Fibroblast of skin of abdomen (primary cell): ENCODE measurements at regions not wholly inside any gene's neighbourhood (a gene's known extent, or its start where the extent isn't known, plus 50 kb on each side); places are given as distances from the start of the nearest gene placed in this dataset.
"Not testable (repeated sequence)": the region's sequence is repeated elsewhere in the genome, so short reads cannot be mapped to it uniquely, and the experiment has no call there.

Source experiments
- DNase-seq: peaks from one replicate; pipeline ENCODE4 v3.0.0-alpha.2; 2013

DNA sequence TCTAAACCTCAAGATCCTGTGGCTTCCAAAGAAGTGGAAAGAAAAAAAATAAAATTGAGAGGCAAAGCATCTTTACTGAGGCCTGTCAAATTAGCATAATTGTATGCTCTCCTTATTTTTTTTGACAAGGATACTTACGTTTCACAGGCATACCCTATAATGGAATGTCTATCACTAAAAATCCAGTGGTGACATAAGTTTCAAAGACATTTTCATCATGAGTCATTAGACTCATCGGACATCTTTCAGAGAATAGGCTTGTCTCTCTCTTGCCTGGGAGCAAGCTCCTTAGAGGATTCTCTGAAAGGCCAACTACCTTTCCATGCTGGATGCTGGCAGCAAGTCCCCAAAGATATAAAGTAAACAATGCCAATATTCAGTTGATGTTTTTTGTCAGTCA lies 380.7 kb upstream of the STEAP1 start:
- DNase-seq, result no peak

DNA sequence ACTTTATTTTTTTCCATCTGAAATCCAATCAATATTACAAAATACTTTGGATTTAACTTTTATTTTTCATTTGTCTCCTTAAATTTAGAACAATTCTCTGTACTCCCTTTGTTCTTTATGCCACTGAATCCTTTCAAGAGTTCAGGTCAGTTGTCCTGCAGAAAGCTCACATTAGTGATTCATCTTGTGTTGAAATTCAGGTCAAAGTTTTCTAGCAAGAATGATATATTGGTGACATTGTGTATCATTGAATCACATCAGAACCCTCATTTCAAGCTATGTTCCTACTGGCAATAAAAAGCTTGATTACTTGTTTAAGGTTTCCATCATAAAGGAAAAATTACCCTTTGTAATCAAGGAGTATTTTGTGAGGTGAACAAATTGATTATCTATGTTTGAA lies 378.8 kb upstream of the STEAP1 start:
- DNase-seq, result no peak

DNA sequence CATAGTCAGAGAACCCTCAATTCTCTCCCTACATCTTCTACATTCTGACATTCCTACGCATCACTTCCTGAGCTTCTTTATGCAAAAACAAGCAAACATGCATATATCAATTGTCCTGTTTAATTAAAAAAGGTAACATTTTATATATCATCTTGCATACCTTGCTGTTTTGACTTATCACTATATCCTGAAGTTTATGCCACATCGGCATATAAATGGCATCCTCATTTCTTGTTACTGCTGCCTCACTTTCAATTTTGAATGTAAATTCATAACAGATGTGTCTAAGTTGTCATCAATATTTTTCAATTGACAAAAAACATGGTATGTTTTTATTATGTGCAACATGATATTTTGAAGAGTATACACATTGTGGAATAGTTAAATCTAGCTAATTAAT lies 377.3 kb upstream of the STEAP1 start:
- no peak for DNase-seq

DNA sequence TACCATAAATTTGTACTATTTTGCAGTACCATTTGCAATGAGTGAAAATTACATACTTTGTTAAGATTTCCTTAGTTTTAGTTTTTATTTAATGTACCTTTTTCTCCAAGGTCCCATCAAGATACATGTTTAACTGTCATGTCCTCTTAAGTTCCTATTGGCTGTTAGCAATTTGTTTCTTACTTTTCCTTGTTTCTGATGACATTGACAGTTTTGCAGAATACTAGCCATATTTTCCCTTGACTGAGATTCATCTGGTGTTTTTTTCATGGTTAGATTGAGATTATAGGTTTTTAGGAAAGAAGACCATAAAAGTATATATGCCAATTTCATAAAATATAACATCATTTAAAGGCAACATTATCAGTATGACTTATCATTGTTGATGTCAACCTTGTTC lies 376.8 kb upstream of the STEAP1 start:
- DNase-seq, result no peak

DNA sequence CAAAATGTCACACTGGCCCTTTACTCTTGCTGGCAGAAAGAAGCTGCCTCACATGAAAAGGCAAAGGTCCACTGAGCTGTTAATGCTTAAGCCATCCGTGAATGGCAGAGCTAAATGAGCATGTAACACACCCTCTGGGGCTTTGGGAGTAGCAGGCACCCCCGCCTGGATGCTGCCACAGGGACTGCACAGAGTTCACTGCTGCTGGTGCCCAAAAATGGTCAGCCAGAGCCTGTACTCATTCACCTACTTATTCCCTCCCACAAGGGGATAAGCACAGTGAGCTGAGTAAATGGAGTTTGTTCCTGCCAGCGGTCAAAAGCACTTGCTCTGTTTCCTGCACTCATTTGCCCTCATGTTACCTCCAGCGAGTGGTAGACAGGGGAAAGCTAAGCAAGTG lies 374.0 kb upstream of the STEAP1 start:
- no peak for DNase-seq

DNA sequence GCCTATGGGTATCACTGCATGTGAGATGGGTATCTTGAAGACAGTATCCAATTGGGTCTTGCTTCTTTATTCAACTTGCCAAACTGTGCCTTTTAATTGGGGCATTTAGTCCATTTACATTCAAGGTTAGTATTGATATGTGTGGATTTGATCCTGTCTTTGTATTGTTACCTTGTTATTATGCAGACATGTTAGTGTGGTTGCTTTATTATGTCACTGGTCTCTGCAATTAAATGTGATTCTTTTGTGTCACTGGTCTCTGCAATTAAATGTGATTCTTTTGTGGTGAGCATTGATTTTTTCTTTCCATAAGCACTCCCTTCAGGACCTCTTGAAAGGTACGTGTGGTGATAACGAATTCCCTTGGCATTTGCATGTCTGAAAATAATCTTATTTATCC lies 357.8 kb upstream of the STEAP1 start:
- no peak for DNase-seq

DNA sequence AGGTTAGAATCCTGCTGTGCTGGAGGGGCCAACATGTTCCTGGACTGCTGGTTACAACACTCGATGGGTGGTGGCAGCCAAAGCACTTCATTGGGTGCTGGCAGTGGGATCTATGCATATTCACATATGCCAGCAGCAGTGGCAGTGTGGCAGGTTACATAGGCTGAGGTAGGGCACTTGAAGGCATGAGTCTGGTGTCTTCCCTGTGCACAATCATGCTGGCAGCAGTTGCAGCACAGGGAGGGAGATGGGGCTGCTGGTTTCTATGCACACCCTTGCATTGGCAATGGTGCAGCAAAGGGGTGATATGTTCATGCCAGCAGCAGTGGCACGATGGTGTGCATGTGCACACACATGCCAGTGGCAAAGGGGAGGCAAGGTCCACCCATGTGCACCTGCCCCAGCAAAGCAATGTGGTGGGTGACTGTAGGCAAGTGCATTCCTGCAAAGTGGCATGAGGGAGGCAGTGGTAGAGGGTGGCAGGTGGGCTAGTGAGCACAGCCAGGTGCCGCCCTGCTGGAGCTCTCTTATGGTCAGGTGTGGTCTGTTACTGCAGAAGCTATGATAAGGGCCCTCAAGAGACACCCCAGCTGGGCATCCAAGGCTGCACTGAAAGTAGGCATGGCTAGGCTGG lies 356.2 kb upstream of the STEAP1 start:
- no peak for DNase-seq

DNA sequence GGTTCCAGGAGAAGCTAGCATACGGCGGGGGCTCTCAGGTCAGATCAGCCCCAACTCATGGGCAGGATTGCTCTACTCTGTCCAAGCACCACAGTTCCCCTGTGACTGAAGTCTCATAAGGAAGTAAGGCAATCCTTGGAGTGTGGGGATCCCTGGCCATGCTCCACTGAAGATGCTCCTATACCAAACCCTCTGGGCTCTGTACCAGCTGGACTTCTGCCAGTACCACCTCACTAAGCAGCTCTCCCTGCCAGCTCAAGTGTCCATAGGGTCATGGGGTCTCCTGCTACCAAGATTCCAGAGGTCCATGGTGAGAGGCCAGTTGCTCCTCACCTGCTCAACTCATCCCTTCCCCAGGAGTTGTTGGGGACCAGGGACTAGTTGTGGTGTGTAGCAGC lies 355.7 kb upstream of the STEAP1 start:
- DNase-seq, result no peak

DNA sequence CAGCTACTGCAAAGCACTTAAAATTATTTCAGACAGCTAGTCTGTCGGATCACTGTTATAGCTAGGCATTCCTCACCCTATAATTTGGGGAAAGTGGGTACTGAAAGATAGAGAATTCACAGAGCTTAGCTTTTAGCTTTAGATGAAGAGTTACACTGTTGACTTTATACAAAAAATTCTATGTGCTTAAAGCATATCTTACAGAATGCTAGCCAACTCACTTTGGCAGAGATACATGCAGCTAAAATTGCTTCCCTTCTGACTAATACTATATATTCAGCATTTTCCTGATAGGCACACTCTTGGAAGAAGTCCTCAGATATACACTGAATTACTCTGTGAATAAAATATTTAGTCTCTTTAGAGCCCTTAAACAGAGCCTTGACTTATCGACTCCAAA lies 353.5 kb upstream of the STEAP1 start:
- DNase-seq, result no peak

DNA sequence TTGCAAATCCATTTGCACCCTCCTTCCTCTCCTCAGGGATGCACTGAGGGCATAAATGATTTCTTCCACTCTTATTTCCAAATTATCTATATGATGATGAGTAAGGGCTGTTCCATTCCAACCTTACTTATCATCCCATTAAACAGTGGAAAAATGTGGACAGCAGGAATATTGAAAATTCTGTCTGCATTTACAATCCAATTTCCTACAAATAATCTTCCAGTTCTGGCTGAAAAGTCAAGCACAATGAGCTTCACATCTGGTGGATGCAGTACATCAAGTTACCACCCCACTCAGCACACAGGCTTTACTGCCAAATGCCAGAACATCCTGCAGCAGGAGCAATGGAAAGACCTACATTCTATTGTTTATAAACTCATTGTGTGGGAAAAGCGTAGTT lies 345.0 kb upstream of the STEAP1 start:
- no peak for DNase-seq

DNA sequence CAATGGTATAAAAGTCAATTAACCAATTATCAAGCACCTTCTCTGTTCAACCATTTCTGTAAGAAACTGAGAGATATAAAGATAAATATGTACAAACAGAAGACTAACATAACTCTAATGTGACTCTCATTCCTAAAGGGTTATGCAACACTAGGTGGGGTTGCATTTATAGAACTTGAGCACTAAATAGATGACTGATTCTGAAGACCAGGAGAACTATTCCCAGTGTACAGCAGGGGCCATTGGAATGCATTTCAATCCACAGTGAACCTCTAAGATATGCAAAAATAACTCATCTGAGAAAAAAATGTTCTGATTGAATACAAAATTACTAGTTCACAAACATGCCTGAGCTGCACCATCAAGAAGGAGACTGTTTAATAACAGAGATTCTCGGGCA lies 341.2 kb upstream of the STEAP1 start:
- no peak for DNase-seq

DNA sequence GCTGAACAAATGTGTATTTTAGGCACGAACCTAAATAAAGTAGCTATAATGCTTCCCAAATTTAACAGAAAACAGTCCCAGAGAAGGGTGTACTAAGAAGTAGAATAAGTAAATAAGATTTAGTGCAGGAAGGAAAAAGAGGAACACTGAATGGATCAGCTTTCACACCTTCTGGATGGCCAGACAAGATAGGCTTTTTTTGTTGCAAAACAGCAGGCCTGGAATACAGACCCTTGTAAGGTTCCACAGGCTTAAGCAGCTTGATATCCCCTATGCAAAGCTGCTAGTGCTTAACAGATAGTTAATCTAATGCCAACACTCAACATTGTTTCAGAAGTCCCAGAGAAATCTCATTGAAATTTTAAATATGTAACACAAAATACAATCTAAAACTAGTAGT lies 328.1 kb upstream of the STEAP1 start:
- DNase-seq, result no peak

DNA sequence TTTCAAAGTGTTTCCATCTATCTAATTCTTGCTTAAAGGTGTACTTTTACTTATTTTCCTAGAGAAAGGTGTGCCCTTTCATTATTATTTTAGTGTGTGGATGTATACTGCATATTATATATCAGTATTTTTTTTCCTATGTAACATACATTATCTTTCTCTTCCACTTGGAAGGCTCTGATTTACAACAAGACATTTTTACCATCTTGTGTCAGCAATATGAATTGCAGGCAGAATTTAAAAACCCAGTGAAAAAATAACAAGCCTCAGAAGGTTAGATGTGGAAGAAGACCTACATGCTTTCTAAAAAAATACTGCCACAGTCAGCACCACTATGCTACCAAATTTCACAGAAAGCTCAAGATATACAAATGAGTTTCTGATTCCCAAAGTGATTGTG lies 327.7 kb upstream of the STEAP1 start:
- DNase-seq, result no peak

DNA sequence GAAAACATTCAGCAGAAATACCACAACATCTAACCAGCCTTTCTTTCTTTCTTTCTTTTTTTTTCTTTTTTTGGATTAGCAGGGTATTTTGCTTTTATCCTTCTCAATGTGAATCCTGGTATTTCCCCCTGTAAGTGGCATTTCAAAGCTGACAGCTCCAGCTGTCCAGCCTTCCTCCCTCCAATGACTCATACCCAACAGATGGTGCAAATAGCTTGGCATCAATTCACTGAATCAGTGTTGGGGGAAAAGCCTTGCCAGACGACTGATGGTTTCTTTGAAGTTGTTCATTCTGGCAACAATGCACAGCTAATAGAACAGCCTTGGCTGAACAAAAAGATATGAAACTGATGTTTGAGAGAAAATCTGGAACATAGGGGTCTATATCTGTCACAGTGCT lies 316.8 kb upstream of the STEAP1 start:
- DNase-seq, result peak; percentile 26

DNA sequence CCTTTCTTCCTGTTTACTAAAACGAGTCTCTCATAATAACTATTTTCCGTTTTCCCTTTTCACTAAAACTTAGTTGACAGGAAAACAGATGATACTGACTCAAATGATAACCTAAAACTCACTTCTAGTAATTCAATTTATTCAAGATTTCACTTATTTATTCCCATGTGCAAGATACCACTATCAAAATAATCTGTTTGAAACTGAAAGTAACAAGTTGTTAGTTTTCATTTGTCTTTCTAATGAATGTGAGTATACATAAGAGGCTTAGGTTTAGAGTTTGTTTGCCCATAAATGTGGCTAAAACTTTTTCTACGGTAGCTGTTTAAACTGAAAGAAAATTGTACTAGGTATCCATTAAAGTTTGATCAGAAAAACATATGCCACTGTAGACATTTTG lies 314.9 kb upstream of the STEAP1 start:
- no peak for DNase-seq

DNA sequence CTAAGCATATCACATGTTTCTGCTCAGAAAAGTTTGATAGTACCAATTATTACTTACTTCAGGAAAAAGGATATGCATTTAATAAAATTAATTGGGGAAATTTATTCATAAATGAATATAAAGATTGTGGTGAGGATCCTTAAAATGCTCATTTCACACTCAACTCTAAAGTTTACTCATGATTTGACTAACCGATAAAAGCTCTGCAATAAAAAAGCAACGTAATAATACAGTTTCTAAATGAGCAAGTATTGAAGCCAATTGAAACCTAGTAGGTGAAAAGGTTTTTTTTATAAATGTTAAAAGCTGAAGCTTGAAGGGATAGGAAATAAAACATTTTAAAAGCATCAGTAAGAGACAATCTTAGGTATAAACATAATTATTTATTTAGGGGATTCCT lies 308.3 kb upstream of the STEAP1 start:
- no peak for DNase-seq

DNA sequence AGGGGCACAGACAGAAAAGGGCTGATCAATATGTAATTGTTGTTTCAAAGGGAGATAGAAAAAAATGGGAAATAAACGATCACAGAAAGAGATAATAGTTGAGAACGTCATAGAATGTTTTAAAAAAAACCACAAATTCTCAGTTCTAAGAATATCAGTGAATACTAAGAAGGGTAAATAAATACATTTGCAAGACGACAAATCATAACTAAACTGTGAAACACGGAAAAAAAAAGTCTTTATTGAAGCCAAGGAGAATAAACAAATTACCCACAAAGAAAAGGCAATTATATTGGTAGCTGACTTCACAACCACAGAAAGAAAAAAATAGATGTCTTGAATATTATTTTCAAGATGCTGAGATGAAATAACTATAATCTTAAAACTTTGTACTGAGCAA lies 305.2 kb upstream of the STEAP1 start:
- no peak for DNase-seq

DNA sequence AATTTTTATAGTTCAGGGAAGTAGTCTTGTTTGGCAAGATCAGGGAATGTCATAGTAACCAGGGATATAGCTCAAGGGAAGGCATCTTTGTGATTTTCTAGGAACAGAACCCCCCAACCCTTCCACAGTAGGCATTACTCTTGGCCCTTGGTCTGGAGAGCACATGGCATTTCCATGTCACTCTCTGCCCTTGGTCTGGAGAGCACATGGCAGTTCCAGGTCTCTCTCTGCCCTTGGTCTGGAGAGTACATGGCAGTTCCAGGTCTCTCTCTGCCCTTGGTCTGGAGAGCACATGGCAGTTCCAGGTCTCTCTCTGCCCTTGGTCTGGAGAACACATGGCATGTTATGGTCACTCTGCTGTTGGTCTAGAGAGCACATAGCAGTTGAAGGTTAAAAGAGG lies 297.2 kb upstream of the STEAP1 start:
- not testable (repeated sequence) for DNase-seq

DNA sequence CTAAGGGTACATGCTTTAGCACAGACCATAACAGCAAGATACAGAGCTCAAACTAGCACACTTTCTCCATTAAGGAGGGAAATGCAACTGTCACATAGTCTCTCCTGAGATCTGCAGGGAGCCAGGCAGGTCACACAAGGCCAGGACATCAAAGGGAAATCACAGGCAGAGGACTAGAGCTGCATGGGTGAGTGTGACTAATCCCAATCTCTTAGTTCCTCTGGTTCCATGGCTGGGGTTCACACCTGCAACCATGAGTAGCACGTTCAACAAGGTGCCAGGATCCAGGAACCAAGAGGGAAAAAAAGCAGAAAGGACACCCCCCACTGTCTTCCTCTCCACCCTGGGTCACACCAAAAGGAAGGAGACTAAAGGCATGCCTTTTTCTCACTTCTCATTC lies 296.5 kb upstream of the STEAP1 start:
- no peak for DNase-seq

DNA sequence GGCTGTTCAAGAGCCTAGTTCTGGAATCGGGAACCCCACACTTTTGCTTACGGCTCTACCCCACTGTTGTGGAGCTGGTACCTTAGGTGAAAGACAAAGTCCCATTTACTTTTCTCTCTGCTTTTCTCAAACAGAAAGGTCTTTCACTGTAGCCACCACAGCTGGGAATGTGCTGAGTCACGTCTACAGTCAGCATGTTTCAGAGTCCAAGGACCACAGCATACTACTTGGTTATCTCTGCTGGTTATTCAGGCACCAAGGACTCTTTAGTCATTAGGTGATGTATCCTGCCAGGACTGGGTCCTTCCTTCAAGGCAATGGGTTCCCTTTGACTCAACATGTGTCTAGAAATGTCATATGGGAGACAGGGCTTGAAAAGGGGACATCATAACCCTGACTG lies 266.8 kb upstream of the STEAP1 start:
- DNase-seq, result no peak

DNA sequence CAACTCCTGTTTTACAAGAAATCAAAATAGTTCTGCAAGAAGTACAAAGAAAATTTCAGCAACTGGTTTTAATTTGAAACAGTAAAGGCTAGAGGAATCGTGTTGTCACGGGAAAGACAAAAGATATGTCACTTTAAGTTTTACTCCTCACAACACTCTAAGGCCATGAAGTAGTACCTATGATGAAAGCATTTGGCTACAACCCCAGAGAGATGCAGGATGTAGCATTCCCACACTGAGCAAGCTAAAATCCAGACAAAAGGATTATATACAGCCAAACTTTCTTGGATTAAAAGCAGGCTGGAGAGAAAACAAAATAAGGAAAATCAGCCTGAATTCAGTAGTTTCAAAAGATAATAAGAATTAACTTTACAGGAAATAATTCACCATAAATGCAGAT lies 245.5 kb upstream of the STEAP1 start:
- DNase-seq, result no peak

DNA sequence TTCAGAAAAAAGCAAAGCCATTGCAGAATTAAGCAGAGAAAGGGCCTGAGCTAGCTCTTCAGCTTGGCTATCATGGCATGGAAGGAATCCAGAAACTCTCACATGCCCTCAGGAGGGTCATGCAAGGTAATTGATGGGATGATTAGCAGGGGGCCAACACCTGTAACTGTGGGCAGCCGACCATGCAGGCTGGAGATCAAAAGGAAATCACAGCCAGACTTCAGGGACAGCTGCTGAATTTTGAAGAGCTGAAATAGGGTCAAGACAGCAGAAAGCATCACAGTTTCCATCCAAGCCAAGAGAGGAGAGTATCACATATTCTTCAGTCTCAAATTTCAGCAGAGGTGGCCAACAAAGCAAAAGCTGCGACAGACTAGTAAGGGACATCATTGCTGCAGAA lies 239.6 kb upstream of the STEAP1 start:
- no peak for DNase-seq

DNA sequence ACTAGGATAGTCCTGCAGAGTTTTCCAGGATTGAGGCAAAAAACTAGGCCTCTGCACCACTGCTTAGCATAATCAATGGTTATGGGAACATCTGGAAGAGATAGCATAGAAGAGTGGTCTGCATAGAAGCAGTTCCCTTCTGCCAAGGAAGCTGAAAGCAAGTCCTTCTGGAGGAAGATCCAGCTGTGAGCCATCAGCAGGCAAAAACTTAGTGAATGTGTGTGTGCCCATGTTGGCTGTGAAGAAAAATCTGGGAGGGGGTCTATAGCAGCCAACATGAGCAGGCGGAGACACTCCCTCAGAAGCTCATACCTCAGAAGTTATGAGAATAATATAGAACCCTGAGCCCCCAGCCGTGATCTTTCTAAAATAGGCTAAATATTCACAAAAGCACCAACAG lies 228.1 kb upstream of the STEAP1 start:
- no peak for DNase-seq

DNA sequence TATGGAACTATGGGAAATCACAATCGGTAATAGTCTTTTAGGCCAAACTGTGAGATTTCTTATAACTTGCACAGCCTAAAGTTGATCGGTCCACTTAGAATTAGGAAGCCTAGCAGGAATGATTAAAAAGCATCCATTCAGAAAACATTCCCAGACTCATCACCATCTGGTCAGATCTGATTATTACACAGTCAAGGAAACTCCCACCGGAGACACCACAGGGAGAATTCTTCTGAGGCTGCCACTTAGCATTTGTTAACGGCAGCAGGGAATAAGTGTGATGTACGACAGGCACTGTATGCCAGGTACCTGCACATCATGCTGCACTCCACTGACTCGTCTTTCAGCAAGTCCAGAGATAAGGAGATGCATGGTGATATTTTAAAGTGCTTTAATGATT lies 227.6 kb upstream of the STEAP1 start:
- no peak for DNase-seq

DNA sequence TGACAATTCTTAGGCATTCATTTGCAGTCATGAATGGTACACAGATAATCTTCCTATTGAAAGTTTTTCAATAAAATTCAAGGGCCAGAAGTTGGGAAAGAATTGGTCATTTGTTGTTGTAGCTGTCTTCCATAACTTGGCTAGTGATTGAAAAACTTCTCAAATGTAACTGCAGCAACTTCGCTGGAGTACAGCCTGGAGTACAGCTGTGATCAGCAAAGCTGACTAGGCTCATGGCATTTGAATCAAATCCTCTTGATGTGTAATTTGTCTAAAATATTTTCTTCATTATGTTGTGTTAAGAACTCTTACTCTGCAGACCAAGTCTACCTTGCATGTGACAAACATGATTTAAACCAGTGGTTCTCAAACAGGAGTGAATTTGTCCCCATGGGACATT lies 226.5 kb upstream of the STEAP1 start:
- DNase-seq, result no peak

DNA sequence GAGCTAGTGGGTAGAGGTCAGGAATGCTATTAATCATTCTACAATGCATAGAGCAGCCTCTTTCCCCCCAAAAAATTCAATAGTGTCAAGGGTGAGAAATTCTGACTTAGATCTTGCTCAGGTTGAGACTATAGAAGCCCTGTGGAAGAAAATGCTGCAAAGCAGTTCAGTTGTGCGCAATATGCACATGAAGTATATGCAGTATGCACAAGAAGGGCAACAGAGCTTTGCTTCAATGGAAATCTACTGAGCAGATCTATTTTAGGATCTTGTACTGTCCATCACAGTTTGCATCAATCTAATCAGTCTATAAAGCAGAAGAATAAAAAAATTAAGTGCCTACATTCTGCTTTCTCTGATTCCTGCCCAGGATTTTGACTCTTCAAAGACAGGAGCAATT lies 225.8 kb upstream of the STEAP1 start:
- DNase-seq, result no peak
